ENCODE measurements at regions not wholly inside any gene's neighbourhood (a gene's known extent, or its start where the extent isn't known, plus 50 kb on each side); places are given as distances from the start of the nearest gene placed in this dataset.
"Not testable (repeated sequence)": the region's sequence is repeated elsewhere in the genome, so short reads cannot be mapped to it uniquely, and the experiment has no call there.

GRCh38 chrX:13158911-13159310, 114.5 kb upstream of the FAM9C start:
- ChIA-PET CTCF (interaction anchor here (0.7 kb wide), 1 partner anchor 1963 kb away, joined by 4 read pairs; no protein-coding TSS in a partner anchor), POLR2A (no interaction called here)
- Histone ChIP-seq H3K27me3 (ENCODE audit: insufficient read depth) (no peaks in the 10 kb centered on the region), H3K4me2 (no peak overlapping the region), H3F3A (replicated peaks; ENCODE audit: insufficient read depth) (no peaks in the 10 kb centered on the region), H3K4me1 (ENCODE audit: control insufficient read depth in 1 of 2, insufficient read depth in 2 of 2, low read depth in 1 of 2, low read length in 1 of 2) (peaks cover 0 to 8% of the 10 kb centered on the region in 2 experiments; a peak in 2 of 4 replicates), H4K20me1 (ENCODE audit: insufficient read depth) (no peaks in the 10 kb centered on the region), H3K79me2 (ENCODE audit: insufficient read depth) (no peaks in the 10 kb centered on the region), H3K9ac (no peak overlapping the region), H3K9me3 (no peaks in the 10 kb centered on the region), H3K9me2 (no peaks in the 10 kb centered on the region), H3K27ac (ENCODE audit: low read depth in 2 of 2, low read length in 1 of 2) (peak overlapping the region in 1 of 2 experiments; percentile 60; a peak in 1 of 4 replicates), H3K4me3 (ENCODE audit: low read depth in 2 of 2, low read length in 1 of 2) (no peak overlapping the region), H2AFZ (ENCODE audit: low read depth) (no peak overlapping the region), H3K36me3 (replicated peaks in 1 of 2; ENCODE audit: control insufficient read depth in 1 of 2, insufficient read depth in 2 of 2, low read length in 1 of 2) (no peaks in the 10 kb centered on the region)
- TF ChIP-seq, protein P1, sequence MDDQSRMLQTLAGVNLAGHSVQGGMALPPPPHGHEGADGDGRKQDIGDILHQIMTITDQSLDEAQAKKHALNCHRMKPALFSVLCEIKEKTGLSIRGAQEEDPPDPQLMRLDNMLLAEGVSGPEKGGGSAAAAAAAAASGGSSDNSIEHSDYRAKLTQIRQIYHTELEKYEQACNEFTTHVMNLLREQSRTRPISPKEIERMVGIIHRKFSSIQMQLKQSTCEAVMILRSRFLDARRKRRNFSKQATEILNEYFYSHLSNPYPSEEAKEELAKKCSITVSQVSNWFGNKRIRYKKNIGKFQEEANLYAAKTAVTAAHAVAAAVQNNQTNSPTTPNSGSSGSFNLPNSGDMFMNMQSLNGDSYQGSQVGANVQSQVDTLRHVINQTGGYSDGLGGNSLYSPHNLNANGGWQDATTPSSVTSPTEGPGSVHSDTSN (IDR thresholded peaks at IDR 0.05) = peak; percentile 14; the same call in 1 of the 2 replicates
- TF ChIP-seq FOXJ3 (CRISPR knock-in tag; IDR thresholded peaks at IDR 0.05) (no peak), TCF12 (IDR thresholded peaks at IDR 0.05) (peak; percentile 41; the same call in 1 of the 2 replicates), ELF1 (IDR thresholded peaks at IDR 0.05) (no peak), POLR2AphosphoS5 (IDR thresholded peaks at IDR 0.05; ENCODE audit: low read depth, low read length) (no peak)
- TF ChIP-seq, protein P2, sequence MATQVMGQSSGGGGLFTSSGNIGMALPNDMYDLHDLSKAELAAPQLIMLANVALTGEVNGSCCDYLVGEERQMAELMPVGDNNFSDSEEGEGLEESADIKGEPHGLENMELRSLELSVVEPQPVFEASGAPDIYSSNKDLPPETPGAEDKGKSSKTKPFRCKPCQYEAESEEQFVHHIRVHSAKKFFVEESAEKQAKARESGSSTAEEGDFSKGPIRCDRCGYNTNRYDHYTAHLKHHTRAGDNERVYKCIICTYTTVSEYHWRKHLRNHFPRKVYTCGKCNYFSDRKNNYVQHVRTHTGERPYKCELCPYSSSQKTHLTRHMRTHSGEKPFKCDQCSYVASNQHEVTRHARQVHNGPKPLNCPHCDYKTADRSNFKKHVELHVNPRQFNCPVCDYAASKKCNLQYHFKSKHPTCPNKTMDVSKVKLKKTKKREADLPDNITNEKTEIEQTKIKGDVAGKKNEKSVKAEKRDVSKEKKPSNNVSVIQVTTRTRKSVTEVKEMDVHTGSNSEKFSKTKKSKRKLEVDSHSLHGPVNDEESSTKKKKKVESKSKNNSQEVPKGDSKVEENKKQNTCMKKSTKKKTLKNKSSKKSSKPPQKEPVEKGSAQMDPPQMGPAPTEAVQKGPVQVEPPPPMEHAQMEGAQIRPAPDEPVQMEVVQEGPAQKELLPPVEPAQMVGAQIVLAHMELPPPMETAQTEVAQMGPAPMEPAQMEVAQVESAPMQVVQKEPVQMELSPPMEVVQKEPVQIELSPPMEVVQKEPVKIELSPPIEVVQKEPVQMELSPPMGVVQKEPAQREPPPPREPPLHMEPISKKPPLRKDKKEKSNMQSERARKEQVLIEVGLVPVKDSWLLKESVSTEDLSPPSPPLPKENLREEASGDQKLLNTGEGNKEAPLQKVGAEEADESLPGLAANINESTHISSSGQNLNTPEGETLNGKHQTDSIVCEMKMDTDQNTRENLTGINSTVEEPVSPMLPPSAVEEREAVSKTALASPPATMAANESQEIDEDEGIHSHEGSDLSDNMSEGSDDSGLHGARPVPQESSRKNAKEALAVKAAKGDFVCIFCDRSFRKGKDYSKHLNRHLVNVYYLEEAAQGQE (IDR thresholded peaks at IDR 0.05; ENCODE audit: low read depth, low read length) = no peak
- no peak for DNase-seq

DNA sequence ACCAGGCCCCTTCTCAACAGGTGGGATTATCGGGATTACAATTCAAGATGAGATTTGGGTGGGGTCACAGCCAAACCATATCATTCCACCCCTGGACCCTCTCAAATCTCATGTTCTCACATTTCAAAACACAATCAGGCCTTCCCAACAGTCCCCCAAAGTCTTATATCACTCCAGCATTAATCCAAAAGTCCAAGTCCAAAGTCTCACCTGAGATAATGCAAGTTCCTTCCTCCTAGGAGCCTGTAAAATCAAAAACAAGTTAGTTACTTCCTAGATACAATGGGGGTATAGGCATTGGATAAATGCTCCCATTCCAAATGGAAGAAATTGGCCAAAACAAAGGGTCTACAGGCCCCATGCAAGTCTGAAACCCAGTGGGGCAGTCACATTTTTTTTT, 111.1 kb upstream of the FAM9C start:
- H3K9me3 ChIP-seq; POLR2A ChIA-PET; H3K9ac ChIP-seq; H3K27ac ChIP-seq (ENCODE audit: low read depth in 2 of 2, low read length in 1 of 2); H3F3A ChIP-seq (replicated peaks; ENCODE audit: insufficient read depth); H2AFZ ChIP-seq (ENCODE audit: low read depth); H3K4me1 ChIP-seq (ENCODE audit: control insufficient read depth in 1 of 2, insufficient read depth in 2 of 2, low read depth in 1 of 2, low read length in 1 of 2); H4K20me1 ChIP-seq (ENCODE audit: insufficient read depth); CTCF ChIA-PET; DNase-seq; H3K36me3 ChIP-seq (replicated peaks in 1 of 2; ENCODE audit: control insufficient read depth in 1 of 2, insufficient read depth in 2 of 2, low read length in 1 of 2); H3K79me2 ChIP-seq (ENCODE audit: insufficient read depth); H3K4me2 ChIP-seq; H3K9me2 ChIP-seq; H3K27me3 ChIP-seq (ENCODE audit: insufficient read depth); H3K4me3 ChIP-seq (ENCODE audit: low read depth in 2 of 2, low read length in 1 of 2): not testable (repeated sequence)
- WGBS (ENCODE audit: low lambda C conversion rate) = 27% methylated on average over 1 of the region's 1 CpG

GRCh38 chrX:13153796-13154195, 109.4 kb upstream of the FAM9C start:
- ChIA-PET POLR2A (no interaction called here), CTCF (no interaction called here)
- Histone ChIP-seq H3K9me3 (no peaks in the 10 kb centered on the region), H3K27me3 (ENCODE audit: insufficient read depth) (no peaks in the 10 kb centered on the region), H3K4me2 (no peak overlapping the region), H3K9me2 (no peaks in the 10 kb centered on the region), H3K27ac (ENCODE audit: low read depth in 2 of 2, low read length in 1 of 2) (no peak overlapping the region), H3K4me1 (ENCODE audit: control insufficient read depth in 1 of 2, insufficient read depth in 2 of 2, low read depth in 1 of 2, low read length in 1 of 2) (no peaks in the 10 kb centered on the region), H3K9ac (no peak overlapping the region), H3K79me2 (ENCODE audit: insufficient read depth) (no peaks in the 10 kb centered on the region), H3K4me3 (ENCODE audit: low read depth in 2 of 2, low read length in 1 of 2) (no peak overlapping the region), H4K20me1 (ENCODE audit: insufficient read depth) (no peaks in the 10 kb centered on the region), H3K36me3 (replicated peaks in 1 of 2; ENCODE audit: control insufficient read depth in 1 of 2, insufficient read depth in 2 of 2, low read length in 1 of 2) (no peaks in the 10 kb centered on the region), H3F3A (replicated peaks; ENCODE audit: insufficient read depth) (no peaks in the 10 kb centered on the region), H2AFZ (ENCODE audit: low read depth) (no peak overlapping the region)
- no peak for DNase-seq
- 27% methylated on average over 3 of the region's 3 CpGs for WGBS (ENCODE audit: low lambda C conversion rate)
- TF ChIP-seq NRF1 (IDR thresholded peaks at IDR 0.05; ENCODE audit: low read depth, low read length) (no peak), NFIC (IDR thresholded peaks at IDR 0.05; ENCODE audit: borderline replicate concordance) (no peak), IRF3 (IDR thresholded peaks at IDR 0.05; ENCODE audit: low read depth, low read length) (no peak), RCOR1 (IDR thresholded peaks at IDR 0.05; ENCODE audit: low read length) (no peak), POLR2AphosphoS5 (IDR thresholded peaks at IDR 0.05; ENCODE audit: low read depth, low read length) (no peak), EP300 (IDR thresholded peaks at IDR 0.05; ENCODE audit: borderline replicate concordance in 1 of 2, low read depth in 1 of 2, low read length in 1 of 2) (no peak), SMC3 (IDR thresholded peaks at IDR 0.05; ENCODE audit: low read depth, low read length) (no peak), EZH2phosphoT487 (IDR thresholded peaks at IDR 0.05; ENCODE audit: borderline replicate concordance, low read depth) (no peak)
- TF ChIP-seq, protein P2 (IDR thresholded peaks at IDR 0.05; ENCODE audit: low read depth, low read length) = no peak
